GM18858 (cell line): ENCODE measurements at regions not wholly inside any gene's neighbourhood (a gene's known extent, or its start where the extent isn't known, plus 50 kb on each side); places are given as distances from the start of the nearest gene placed in this dataset.
A peak's percentile ranks its signal among the peaks of the same experiment; 100 is the strongest.

Experiments used
- ATAC-seq: cut with Tn5 transposase; IDR thresholded peaks from one replicate; pipeline ENCODE4 v1.9.1; 2021; ENCODE audit not compliant: unreplicated experiment

GRCh38 chr11:109914809-109915653, 178.2 kb upstream of the ZC3H12C start:
- no peak for ATAC-seq

- no peak for ATAC-seq
These were observed 166.3 kb upstream of the ZC3H12C start for GRCh38 chr11:109926941-109927340.

GRCh38 chr11:109929308-109929707, 163.9 kb upstream of the ZC3H12C start:
- ATAC-seq, result no peak

GRCh38 chr11:109933126-109933525, 160.1 kb upstream of the ZC3H12C start:
- no peak for ATAC-seq

- no peak for ATAC-seq
These were observed 159.0 kb upstream of the ZC3H12C start for GRCh38 chr11:109934151-109934550.

- no peak for ATAC-seq
These were observed 156.5 kb upstream of the ZC3H12C start for GRCh38 chr11:109936661-109937180.

GRCh38 chr11:109937968-109938367, 155.2 kb upstream of the ZC3H12C start:
- ATAC-seq, result no peak

GRCh38 chr11:109939166-109939810, 153.9 kb upstream of the ZC3H12C start:
- no peak for ATAC-seq

GRCh38 chr11:109940816-109941215, 152.4 kb upstream of the ZC3H12C start:
- ATAC-seq, result no peak

GRCh38 chr11:109945626-109946321, 147.4 kb upstream of the ZC3H12C start:
- peak; percentile 46 for ATAC-seq

- ATAC-seq, result peak; percentile 83
These were observed 146.8 kb upstream of the ZC3H12C start for GRCh38 chr11:109946322-109946846.

GRCh38 chr11:109954534-109954933, 138.7 kb upstream of the ZC3H12C start:
- no peak for ATAC-seq

- ATAC-seq, result peak; percentile 72
These were observed 136.9 kb upstream of the ZC3H12C start for GRCh38 chr11:109956124-109956793.

GRCh38 chr11:109957000-109957399, 136.2 kb upstream of the ZC3H12C start:
- no peak for ATAC-seq

- no peak for ATAC-seq
These were observed 135.6 kb upstream of the ZC3H12C start for GRCh38 chr11:109957601-109958000.

GRCh38 chr11:109958131-109958820, 134.9 kb upstream of the ZC3H12C start:
- ATAC-seq, result no peak

GRCh38 chr11:109958821-109959166, 134.4 kb upstream of the ZC3H12C start:
- ATAC-seq, result no peak

- ATAC-seq, result no peak
These were observed 132.4 kb upstream of the ZC3H12C start for GRCh38 chr11:109960831-109961230.

GRCh38 chr11:109961261-109961660, 131.9 kb upstream of the ZC3H12C start:
- no peak for ATAC-seq

- ATAC-seq, result no peak
These were observed 130.1 kb upstream of the ZC3H12C start for GRCh38 chr11:109963101-109963500.
